UCSD-AML1 (cell line): ENCODE measurements at regions not wholly inside any gene's neighbourhood (a gene's known extent, or its start where the extent isn't known, plus 50 kb on each side); places are given as distances from the start of the nearest gene placed in this dataset.
A peak's percentile ranks its signal among the peaks of the same experiment; 100 is the strongest.
"Not testable (repeated sequence)": the region's sequence is repeated elsewhere in the genome, so short reads cannot be mapped to it uniquely, and the experiment has no call there.

ENCODE experiments used
- DNase-seq: peaks from one replicate; lab custom pipeline; 2025; ENCODE audit not compliant: unreplicated experiment; lab: John Stamatoyannopoulos, UW

GRCh38 chr2:138881126-138881525 is 100.9 kb upstream of the NXPH2 start:
- no peak for DNase-seq

- DNase-seq, result no peak
Measured at GRCh38 chr2:138879931-138880330, 99.7 kb upstream of the NXPH2 start.

GRCh38 chr2:138877421-138877820 is 97.2 kb upstream of the NXPH2 start:
- no peak for DNase-seq

GRCh38 chr2:138874251-138874650 is 94.1 kb upstream of the NXPH2 start:
- no peak for DNase-seq

GRCh38 chr2:138872116-138872515 is 91.9 kb upstream of the NXPH2 start:
- not testable (repeated sequence) for DNase-seq

- no peak for DNase-seq
Measured at GRCh38 chr2:138871312-138871711, 91.1 kb upstream of the NXPH2 start.

- no peak for DNase-seq
Measured at GRCh38 chr2:138867341-138867740, 87.2 kb upstream of the NXPH2 start.

GRCh38 chr2:138866797-138867196 is 86.6 kb upstream of the NXPH2 start:
- DNase-seq, result no peak

GRCh38 chr2:138853761-138854160 is 73.6 kb upstream of the NXPH2 start:
- no peak for DNase-seq

GRCh38 chr2:138853296-138853695 is 73.1 kb upstream of the NXPH2 start:
- no peak for DNase-seq

- peak; percentile 4 for DNase-seq
Measured at GRCh38 chr2:138846216-138846821, 66.1 kb upstream of the NXPH2 start.

- DNase-seq, result no peak
Measured at GRCh38 chr2:138842341-138842740, 62.2 kb upstream of the NXPH2 start.

- DNase-seq, result no peak
Measured at GRCh38 chr2:138841459-138841858, 61.3 kb upstream of the NXPH2 start.

GRCh38 chr2:138838851-138839620 is 58.8 kb upstream of the NXPH2 start:
- DNase-seq, result no peak

GRCh38 chr2:138831691-138832090 is 51.5 kb upstream of the NXPH2 start:
- DNase-seq, result no peak

- DNase-seq, result no peak
Measured at GRCh38 chr2:138831154-138831553, 51.0 kb upstream of the NXPH2 start.

- DNase-seq, result no peak
Measured at GRCh38 chr2:138830547-138830946, 50.4 kb upstream of the NXPH2 start.
